ENCODE measurements at regions not wholly inside any gene's neighbourhood (a gene's known extent, or its start where the extent isn't known, plus 50 kb on each side); places are given as distances from the start of the nearest gene placed in this dataset.

DNA sequence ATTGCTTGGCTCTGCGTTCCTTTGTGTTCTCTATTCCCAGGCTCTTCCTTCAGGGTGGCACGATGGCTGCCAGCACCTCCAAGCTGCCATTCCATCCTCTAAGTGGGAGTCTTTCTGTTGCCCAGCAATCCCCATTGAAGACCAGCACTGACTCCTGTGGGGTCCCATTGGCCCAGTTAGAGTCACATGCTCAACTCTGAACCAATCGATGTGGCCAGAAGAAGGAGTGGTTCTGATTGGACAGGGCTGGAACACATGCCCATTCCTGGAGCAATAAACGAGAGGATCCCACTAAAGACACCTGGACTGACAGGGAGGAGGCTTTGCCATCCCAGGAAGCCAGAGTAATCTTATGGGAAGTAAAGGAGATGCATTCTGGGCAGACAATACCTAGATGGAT lies 97.2 kb upstream of the IGSF21 start:
- DNase-seq: no peak
- no peaks in the 10 kb centered on the region for H3K36me3 ChIP-seq
- TF ChIP-seq, protein P1, sequence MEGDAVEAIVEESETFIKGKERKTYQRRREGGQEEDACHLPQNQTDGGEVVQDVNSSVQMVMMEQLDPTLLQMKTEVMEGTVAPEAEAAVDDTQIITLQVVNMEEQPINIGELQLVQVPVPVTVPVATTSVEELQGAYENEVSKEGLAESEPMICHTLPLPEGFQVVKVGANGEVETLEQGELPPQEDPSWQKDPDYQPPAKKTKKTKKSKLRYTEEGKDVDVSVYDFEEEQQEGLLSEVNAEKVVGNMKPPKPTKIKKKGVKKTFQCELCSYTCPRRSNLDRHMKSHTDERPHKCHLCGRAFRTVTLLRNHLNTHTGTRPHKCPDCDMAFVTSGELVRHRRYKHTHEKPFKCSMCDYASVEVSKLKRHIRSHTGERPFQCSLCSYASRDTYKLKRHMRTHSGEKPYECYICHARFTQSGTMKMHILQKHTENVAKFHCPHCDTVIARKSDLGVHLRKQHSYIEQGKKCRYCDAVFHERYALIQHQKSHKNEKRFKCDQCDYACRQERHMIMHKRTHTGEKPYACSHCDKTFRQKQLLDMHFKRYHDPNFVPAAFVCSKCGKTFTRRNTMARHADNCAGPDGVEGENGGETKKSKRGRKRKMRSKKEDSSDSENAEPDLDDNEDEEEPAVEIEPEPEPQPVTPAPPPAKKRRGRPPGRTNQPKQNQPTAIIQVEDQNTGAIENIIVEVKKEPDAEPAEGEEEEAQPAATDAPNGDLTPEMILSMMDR (IDR thresholded peaks at IDR 0.05; ENCODE audit: low read depth, low read length): no peak
- H3K27me3 ChIP-seq (ENCODE audit: insufficient read depth, low read depth, severe bottlenecking): no peaks in the 10 kb centered on the region
- no peak overlapping the region for H3K4me3 ChIP-seq (ENCODE audit: low read depth, low read length)
- H3K27ac ChIP-seq: no peak overlapping the region
- H3K9me3 ChIP-seq (ENCODE audit: severe bottlenecking): peaks cover 3% of the 10 kb centered on the region

DNA sequence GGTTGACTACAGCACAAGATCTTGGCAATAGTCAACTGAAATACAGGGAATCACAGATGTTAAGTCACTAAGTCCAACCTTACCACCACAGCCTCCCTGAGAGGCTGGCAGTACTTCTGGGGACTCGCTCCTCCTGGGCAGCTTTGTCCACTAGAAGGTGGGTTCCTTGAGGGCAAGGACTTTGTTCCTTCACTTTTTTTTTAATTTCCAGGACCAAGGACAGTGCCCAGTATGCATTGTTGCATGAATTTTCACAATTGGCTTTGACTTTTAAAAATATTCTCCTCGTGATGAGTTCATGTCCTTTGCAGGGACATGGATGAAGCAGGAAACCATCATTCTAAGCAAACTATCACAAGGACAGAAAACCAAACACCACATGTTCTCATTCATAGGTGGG lies 96.7 kb upstream of the IGSF21 start:
- DNase-seq: no peak
- no peak overlapping the region for H3K4me3 ChIP-seq (ENCODE audit: low read depth, low read length)
- H3K27ac ChIP-seq: no peak overlapping the region
- no peaks in the 10 kb centered on the region for H3K27me3 ChIP-seq (ENCODE audit: insufficient read depth, low read depth, severe bottlenecking)
- TF ChIP-seq, protein P1 (IDR thresholded peaks at IDR 0.05; ENCODE audit: low read depth, low read length): no peak
- H3K36me3 ChIP-seq: no peaks in the 10 kb centered on the region
- peaks cover 3% of the 10 kb centered on the region for H3K9me3 ChIP-seq (ENCODE audit: severe bottlenecking)

DNA sequence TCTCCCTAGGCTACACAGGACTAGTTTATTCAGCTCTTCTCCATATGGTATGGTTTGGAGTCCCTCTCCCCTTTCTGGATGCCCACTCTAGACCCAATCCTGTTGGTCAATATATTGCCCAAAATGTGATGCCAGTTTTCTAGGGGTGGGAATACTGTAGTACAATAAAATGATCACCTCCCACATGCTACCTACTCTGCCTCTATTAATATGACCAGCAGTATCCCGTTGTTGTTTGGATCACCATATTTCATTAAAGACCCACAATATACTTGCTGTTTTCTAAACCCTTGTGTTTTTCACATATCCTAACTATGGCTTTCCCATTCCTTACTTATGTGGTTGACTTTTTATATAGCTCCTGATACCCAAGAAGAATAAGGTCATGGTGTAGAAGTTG lies 95.9 kb upstream of the IGSF21 start:
- DNase-seq: no peak
- TF ChIP-seq, protein P1 (IDR thresholded peaks at IDR 0.05; ENCODE audit: low read depth, low read length): no peak
- Histone ChIP-seq H3K27ac (no peak overlapping the region), H3K9me3 (ENCODE audit: severe bottlenecking) (peaks cover 3% of the 10 kb centered on the region), H3K4me3 (ENCODE audit: low read depth, low read length) (no peak overlapping the region), H3K36me3 (no peaks in the 10 kb centered on the region), H3K27me3 (ENCODE audit: insufficient read depth, low read depth, severe bottlenecking) (no peaks in the 10 kb centered on the region)

GRCh38 chr1:18012686-18013085 lies 94.9 kb upstream of the IGSF21 start:
- no peak overlapping the region for H3K27ac ChIP-seq
- no peak overlapping the region for H3K4me3 ChIP-seq (ENCODE audit: low read depth, low read length)
- H3K27me3 ChIP-seq (ENCODE audit: insufficient read depth, low read depth, severe bottlenecking): no peaks in the 10 kb centered on the region
- DNase-seq: no peak
- H3K9me3 ChIP-seq (ENCODE audit: severe bottlenecking): peaks cover 3% of the 10 kb centered on the region
- TF ChIP-seq, protein P1 (IDR thresholded peaks at IDR 0.05; ENCODE audit: low read depth, low read length): no peak
- H3K36me3 ChIP-seq: no peaks in the 10 kb centered on the region

DNA sequence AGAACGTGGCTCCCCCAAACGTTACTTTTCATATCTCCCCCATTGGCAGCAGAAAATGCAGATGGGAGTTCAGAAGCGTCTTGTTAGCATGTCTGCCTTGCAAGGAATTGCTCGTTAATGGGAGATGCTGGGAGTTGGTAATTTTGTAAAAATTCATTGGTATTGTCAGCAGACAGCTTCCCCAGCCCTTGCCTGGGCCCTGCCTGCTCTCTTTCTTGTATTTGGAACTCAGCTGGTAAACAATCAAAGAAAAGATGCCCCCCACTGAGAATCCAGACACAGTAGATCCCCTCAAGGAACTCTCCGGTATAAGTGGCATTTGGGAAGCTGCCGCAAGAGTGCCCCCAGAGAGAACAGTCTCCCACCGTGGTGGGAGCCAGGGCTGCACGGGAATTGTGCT lies 94.4 kb upstream of the IGSF21 start:
- H3K27ac ChIP-seq: no peak overlapping the region
- H3K9me3 ChIP-seq (ENCODE audit: severe bottlenecking): peaks cover 3% of the 10 kb centered on the region
- H3K36me3 ChIP-seq: no peaks in the 10 kb centered on the region
- H3K27me3 ChIP-seq (ENCODE audit: insufficient read depth, low read depth, severe bottlenecking): no peaks in the 10 kb centered on the region
- TF ChIP-seq, protein P1 (IDR thresholded peaks at IDR 0.05; ENCODE audit: low read depth, low read length): no peak
- no peak overlapping the region for H3K4me3 ChIP-seq (ENCODE audit: low read depth, low read length)
- no peak for DNase-seq

DNA sequence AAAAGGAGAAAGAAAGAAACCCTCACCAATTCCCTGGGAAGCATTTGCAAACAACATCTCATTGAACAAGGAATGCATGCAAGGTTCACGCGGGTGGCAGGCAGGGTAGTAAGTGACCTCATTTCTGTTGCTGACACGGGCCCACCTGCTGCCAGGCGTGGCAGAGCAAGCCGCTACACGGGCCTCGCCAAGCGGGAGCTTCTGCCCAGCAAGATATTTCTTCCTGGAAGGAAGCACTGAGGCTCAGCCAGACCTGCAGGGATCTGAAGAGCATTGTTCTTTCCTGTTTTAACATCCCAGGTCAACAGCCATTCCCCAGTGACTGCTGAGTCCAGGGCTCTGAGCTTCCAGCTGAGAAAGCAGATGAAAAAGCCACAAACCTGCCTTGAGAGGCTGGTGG lies 91.9 kb upstream of the IGSF21 start:
- DNase-seq: no peak

More for the DNA sequence above, 91.9 kb upstream of the IGSF21 start:
- Histone ChIP-seq H3K27me3 (ENCODE audit: insufficient read depth, low read depth, severe bottlenecking) (no peaks in the 10 kb centered on the region), H3K27ac (no peak overlapping the region), H3K36me3 (no peaks in the 10 kb centered on the region), H3K9me3 (ENCODE audit: severe bottlenecking) (no peaks in the 10 kb centered on the region), H3K4me3 (ENCODE audit: low read depth, low read length) (no peak overlapping the region)
- TF ChIP-seq, protein P1 (IDR thresholded peaks at IDR 0.05; ENCODE audit: low read depth, low read length): no peak
